ENCODE measurements at regions not wholly inside any gene's neighbourhood (a gene's known extent, or its start where the extent isn't known, plus 50 kb on each side); places are given as distances from the start of the nearest gene placed in this dataset.
"Not testable (repeated sequence)": the region's sequence is repeated elsewhere in the genome, so short reads cannot be mapped to it uniquely, and the experiment has no call there.

DNA sequence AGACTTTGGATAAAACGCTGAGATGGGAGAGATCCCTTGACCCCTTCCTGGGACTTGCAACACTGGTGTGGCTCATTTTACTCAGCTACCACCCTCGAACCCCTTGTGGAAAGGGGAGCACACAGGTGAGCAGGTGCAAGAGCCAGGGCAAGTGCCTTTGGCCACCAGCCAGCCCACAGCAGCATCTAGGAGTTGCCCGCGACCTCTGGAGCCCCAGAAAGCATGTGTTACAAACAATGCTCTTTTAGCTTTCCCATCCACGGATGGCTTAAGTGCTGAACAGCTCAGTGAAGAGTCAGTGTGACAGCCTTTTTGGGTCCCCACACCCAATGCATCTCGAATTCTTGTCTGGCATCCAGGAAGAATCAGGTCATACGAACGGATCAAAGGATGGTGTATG, 197.8 kb downstream of the MEMO1 start:
- no peak for DNase-seq

DNA sequence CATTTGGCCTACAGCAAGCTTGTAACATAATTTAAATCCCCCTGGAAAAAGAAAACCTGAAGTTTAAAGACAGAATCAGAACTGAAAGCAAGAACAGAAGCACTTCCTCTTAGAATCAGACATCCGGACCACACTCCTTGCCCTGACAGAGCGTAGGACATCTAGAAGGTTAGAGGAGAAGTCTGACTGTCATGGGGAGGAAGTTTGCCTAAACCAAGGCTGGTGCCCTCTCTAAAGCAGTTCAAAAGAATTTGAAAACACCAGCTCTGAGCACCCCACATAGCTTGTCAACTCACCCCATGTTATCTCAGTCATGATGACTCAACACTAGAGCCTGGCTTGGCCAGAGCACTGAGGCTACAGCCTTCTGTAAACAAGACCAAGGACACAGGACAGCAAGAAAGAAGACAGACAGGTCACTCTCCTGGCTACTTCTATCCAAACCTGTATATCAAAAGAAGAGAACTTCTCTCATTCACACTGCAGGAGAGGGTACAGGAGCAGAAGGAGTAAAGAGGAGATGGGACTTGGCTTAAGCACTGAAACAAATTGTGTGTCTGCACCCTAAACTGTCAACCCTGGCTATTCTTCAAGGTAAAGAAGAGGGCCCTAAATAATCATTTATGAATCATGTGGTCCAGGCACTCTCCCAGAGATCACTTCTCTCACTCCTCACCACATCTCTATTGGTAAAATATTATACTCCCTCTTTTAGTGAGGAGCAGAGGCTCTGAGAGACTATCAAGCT, 198.6 kb downstream of the MEMO1 start:
- peak; percentile 8 for DNase-seq

- no peak for DNase-seq
These were observed 199.3 kb downstream of the MEMO1 start for GRCh38 chr2:31811482-31811881.

- no peak for DNase-seq
These were observed 200.4 kb downstream of the MEMO1 start for GRCh38 chr2:31810200-31810917.

- DNase-seq: no peak
These were observed 205.1 kb downstream of the MEMO1 start for GRCh38 chr2:31805688-31806087.

GRCh38 chr2:31803481-31804153, 207.2 kb downstream of the MEMO1 start:
- DNase-seq: not testable (repeated sequence)

DNA sequence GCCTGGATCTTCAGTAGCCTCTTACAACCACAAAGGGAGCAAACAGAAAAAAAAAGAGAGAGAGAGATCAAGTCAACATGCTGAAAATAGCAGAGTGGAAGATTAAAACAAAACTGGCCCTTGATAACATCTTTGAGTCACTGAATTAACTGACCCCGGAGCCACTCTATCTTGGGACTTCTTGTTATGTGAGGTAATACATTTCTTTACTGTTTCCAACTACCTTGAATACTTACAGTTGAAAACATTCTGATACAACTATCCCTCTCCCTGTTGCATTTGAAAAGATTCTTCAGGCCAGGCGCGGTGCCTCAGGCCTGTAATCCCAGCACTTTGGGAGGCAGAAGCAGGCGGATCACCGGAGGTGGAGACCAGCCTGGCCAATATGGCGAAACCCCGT, 208.1 kb downstream of the MEMO1 start:
- DNase-seq: no peak

DNA sequence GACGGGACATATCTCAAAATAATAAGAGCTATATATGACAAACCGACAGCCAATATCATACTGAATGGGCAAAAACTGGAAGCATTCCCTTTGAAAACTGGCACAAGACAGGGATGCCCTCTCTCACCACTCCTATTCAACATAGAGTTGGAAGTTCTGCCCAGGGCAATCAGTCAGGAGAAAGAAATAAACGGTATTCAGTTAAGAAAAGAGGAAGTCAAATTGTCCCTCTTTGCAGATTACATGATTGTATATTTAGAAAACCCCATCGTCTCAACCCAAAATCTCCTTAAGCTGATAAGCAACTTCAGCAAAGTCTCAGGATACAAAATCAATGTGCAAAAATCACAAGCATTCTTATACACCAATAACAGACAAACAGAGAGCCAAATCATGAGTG, 211.5 kb downstream of the MEMO1 start:
- DNase-seq: not testable (repeated sequence)

DNA sequence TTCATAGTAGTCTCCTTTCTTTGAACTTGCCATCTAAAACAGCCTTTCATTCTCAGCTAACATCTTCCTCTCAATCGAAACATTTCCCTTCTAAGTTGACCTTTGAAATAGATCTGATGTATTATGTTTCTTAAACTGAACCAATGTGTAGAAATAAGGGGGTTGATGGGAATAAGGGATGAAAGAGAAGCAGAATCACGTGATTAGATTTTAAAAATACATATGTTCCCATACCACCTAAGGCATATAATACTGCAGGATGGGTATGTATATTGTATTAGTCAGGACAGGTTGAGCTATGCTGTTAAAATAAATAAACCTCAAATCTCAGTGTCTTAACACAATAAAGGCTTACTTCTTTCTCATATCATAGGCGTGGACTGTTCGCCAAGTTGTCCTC, 207.5 kb upstream of the SRD5A2 start:
- DNase-seq: no peak

- DNase-seq: no peak
These were observed 205.1 kb upstream of the SRD5A2 start for GRCh38 chr2:31785876-31786275.

DNA sequence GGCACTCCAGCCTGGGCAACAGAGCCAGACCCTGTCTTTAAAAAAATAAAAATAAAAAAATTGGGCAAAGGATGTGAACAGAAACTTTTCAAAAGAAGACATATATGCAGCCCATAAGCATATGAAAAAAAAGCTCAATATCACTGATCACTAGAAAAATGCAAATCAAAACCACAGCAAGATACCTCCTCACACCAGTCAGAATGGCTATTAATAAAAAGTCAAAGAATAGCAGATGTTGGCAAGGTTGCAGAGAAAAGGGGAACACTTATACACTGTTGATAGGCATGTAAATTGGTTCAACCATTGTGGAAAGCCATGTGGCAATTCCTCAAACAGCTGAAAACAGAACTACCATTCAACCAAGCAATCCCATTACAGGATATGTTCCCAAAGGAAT, 204.1 kb upstream of the SRD5A2 start:
- DNase-seq: no peak

DNA sequence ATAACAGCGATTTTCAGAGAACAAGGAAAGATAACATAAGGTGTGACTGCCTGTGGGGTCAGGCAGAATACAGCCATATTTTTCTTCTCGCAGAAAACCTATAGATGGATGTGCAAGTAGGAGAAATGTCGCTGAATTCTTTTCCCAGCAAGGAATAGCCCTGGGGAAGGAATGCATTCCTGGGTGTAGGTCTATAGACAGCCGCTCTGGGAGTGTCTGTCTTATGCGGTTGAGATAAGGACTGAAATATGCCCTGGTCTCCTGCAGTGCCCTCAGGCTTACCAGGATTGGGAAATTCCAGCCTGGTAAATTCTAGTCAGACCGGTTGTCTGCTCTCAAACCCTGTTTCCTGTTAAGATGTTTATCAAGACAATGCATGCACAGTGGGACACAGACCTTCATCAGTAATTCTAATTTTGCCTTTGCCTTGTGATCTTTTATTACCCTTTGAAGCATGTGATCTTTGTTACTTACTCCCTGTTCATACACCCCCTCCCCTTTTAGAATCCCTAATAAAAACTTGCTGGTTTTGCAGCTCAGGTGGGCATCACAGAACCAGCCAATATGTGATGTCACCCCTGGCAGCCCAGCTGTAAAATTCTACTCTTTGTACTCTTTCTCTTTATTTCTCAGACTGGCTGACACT, 202.8 kb upstream of the SRD5A2 start:
- not testable (repeated sequence) for DNase-seq

GRCh38 chr2:31778153-31778552, 197.4 kb upstream of the SRD5A2 start:
- DNase-seq: no peak

GRCh38 chr2:31770741-31771140, 190.0 kb upstream of the SRD5A2 start:
- DNase-seq: no peak

- DNase-seq: no peak
These were observed 184.6 kb upstream of the SRD5A2 start for GRCh38 chr2:31765078-31765945.

- no peak for DNase-seq
These were observed 183.4 kb upstream of the SRD5A2 start for GRCh38 chr2:31764169-31764568.

GRCh38 chr2:31762085-31762484, 181.3 kb upstream of the SRD5A2 start:
- DNase-seq: no peak

- not testable (repeated sequence) for DNase-seq
These were observed 176.6 kb upstream of the SRD5A2 start for GRCh38 chr2:31757351-31757750.

- not testable (repeated sequence) for DNase-seq
These were observed 168.0 kb upstream of the SRD5A2 start for GRCh38 chr2:31748746-31749145.

DNA sequence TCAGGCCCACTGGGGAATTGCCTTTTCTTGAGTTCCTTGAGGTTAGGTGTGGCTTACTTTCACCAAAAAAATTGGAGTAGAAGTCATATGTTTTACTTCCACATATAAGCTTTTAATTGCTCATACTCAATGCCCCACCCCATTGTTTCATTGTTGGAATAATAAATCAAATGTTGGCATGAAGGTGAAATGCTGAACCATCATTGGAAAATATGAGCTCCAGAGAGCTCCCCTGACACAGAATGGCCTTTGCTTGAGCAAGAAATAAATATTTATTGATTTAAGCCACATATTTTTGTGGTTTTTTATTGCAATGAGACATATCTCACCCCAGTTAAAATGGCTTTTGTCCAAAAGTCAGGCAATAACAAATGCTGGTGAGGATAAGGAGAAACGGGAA, 167.3 kb upstream of the SRD5A2 start:
- DNase-seq: no peak

DNA sequence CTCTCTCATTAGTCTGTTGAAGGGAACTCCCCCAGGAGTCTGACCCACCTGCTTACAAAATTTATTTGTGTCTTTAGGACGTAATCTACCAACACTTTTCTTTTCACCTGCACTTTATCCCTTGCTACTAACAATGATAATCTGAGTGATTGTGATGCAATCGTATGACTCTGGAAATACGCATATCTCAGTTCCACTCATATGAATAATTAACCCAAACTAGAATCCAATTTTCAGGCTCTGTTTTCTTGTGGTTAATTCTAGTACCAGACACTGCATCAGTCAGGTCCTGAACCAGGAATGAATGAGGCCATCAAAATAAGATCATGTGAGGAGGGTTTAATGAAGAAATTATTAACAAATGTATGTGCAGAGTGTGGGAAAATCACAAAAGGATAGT, 158.4 kb upstream of the SRD5A2 start:
- no peak for DNase-seq

Measured in hindlimb muscle (tissue), 1 donor.